ENCODE measurements at regions not wholly inside any gene's neighbourhood (a gene's known extent, or its start where the extent isn't known, plus 50 kb on each side); places are given as distances from the start of the nearest gene placed in this dataset.

GRCh38 chr13:85492283-85492682 lies 306.9 kb downstream of the SLITRK6 start:
- TF ChIP-seq CTCF (IDR thresholded peaks at IDR 0.05; ENCODE audit: low read depth, low read length) (no peak), EZH2phosphoT487 (IDR thresholded peaks at IDR 0.05; ENCODE audit: low read depth) (no peak)
